GM10248 (cell line): ENCODE measurements at regions not wholly inside any gene's neighbourhood (a gene's known extent, or its start where the extent isn't known, plus 50 kb on each side); places are given as distances from the start of the nearest gene placed in this dataset.

Experiments used
- CTCF ChIA-PET: fragments of 300-600 bp; sonication (Branson Sonifier 250); formaldehyde crosslinking; extraction: SDS; loops from one replicate; lab custom pipeline; 2021; ENCODE audit warnings: antibody characterized with exemption; lab: Yijun Ruan, JAX
- POLR2A ChIA-PET: fragments of 350-650 bp; sonication (Branson Sonifier 250); formaldehyde crosslinking; extraction: SDS; loops from one replicate; lab custom pipeline; 2020; ENCODE audit warnings: antibody characterized with exemption; lab: Yijun Ruan, JAX
- DNase-seq: peaks from one replicate; pipeline ENCODE4 v3.0.0; 2012; ENCODE audit errors: extremely low spot score
- TF ChIP-seq, protein P1 (sequence below): IDR thresholded peaks from 2 replicates; pipeline ENCODE4 v1.5.1; 2012; ENCODE audit warnings: mild to moderate bottlenecking, low read depth; ENCODE audit errors: extremely low read depth, missing control alignments, control extremely low read depth

DNA sequence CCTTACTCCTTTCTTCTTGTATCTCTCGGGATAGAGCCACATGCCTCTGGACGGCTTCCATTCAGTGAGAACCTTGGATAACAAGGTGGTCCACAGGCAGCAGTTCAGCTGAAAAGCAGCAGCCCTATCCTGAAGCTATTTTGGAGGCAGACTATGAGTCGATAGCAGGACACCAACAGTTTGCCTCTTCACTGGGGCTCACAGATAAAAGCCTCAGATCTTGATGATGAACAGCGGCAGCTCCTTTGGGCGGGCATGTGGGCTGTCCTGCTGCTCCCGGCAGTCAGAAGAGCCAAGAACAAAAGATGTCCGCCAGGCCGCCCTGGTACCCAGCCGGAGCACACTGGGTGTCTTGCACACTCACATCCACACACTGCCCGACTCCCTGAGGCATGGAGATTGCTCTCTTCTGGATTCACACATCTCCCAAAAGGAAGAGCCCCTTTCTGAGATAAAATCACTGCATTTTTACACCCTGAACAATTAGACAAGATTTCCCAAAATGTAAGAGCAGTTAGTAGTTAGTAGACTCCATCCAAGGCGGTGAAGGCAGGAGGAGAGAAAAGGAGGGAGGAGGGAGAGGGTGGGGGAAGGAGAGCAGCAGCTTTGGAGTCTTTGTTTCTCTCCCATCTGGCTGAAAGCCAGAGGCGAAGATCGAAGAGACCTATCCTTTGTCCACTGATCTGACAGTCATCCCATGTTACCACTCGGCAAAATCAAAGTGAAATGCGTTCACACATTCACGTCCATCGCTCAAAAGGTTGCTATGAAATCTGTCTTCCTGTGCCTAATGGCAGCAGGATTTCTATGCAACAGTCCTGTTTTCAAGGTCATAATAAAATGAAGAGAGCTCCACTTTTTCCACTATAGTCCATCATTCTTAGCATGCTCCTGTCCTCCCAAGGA lies 90.1 kb upstream of the KLF7 start:
- DNase-seq: no peak
- TF ChIP-seq, protein P1, sequence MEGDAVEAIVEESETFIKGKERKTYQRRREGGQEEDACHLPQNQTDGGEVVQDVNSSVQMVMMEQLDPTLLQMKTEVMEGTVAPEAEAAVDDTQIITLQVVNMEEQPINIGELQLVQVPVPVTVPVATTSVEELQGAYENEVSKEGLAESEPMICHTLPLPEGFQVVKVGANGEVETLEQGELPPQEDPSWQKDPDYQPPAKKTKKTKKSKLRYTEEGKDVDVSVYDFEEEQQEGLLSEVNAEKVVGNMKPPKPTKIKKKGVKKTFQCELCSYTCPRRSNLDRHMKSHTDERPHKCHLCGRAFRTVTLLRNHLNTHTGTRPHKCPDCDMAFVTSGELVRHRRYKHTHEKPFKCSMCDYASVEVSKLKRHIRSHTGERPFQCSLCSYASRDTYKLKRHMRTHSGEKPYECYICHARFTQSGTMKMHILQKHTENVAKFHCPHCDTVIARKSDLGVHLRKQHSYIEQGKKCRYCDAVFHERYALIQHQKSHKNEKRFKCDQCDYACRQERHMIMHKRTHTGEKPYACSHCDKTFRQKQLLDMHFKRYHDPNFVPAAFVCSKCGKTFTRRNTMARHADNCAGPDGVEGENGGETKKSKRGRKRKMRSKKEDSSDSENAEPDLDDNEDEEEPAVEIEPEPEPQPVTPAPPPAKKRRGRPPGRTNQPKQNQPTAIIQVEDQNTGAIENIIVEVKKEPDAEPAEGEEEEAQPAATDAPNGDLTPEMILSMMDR: no peak
- POLR2A ChIA-PET: no interaction called here
- CTCF ChIA-PET: interaction anchor here (0.8 to 1.3 kb wide), 3 partner anchors 8 to 277 kb away, joined by 3 to 4 read pairs (median 4); no protein-coding TSS in a partner anchor

DNA sequence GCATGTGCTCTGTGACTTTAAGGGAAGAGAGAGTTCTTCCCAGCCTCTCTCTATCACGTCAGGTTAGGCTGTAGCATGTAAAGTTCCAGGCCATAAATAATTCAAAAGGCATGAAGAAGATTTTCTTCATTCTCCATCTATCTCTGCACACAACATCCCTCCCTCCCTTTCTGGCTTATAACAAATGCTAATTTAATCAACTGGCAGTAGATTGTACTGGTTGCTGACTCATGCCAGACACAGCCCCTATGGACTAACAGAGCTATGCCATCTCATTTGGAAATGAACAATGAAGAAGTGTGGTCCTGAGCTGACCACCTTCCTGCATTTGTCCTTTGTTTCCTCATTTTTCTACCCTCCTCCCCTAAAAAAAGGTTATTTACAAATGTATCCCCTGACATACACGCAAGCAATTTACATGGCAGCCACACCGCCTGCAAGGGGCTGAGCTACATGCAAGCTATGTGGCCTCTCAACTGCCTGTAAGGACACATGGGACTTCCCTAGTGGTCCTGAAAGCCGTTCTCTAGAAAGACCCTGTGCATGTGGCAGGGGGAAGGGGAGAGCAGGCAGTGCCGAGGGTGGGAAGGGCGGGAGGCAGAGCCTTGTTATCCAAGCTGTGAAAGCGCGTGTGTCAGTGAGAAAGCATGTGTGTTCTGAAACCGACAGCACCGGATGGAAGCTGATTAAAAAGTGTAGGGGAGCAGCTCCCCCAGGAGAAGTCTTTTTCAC lies 90.9 kb upstream of the KLF7 start:
- TF ChIP-seq, protein P1: no peak
- POLR2A ChIA-PET: no interaction called here
- CTCF ChIA-PET: interaction anchor here (0.7 to 1.7 kb wide), 3 partner anchors 15 to 276 kb away, joined by 3 to 5 read pairs (median 4); no protein-coding TSS in a partner anchor
- no peak for DNase-seq

DNA sequence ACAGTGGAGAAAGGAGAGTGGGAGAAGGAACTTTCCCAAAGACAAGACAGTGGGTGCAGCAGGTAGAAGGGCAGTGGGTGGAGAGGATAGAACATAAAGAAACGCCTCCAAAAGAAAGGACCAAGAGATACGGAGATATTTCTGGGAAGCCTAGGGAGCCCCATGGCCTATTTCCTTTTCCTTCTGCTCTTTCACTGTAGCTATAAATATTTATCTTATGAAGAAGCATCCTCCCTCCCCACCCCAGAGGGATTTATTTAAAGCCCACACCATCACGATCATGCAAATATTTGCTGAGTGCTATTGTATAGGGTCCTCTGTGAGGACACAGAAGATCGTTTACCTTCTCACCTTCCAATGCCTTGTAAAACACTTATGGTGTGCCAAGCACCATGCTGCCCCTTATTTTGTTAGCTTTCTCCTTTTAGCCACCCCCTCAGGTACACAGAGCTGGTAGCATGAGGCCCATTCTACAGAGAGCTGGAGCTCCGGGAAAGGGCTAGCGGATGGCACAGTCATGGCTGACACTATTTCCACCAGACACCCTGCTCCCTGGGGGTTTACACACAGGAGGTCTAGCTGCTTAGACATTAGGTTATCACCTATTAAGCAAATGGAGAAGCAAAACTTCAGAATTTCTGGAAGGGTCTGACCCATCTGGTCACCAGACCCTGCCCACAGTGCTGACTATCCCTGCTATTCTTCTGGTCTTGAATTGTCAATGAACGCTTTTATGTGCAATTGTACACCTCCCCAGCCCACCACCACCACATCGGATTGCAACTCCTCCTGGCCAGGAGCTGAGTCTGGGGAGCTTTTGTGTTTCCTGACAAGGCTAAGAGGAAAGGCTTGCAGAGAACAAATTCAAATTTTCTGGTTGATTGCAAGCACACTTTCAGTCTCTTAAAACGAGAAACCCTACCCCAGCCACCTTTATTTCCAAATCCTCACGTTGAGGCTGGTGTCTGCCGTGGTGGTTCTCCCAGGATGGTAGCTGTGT lies 91.8 kb upstream of the KLF7 start:
- ChIA-PET POLR2A (no interaction called here), CTCF (interaction anchor here (0.7 to 1.9 kb wide), 9 partner anchors 9 to 276 kb away, joined by 3 to 8 read pairs (median 5); no protein-coding TSS in a partner anchor)
- DNase-seq: no peak
- TF ChIP-seq, protein P1: no peak

DNA sequence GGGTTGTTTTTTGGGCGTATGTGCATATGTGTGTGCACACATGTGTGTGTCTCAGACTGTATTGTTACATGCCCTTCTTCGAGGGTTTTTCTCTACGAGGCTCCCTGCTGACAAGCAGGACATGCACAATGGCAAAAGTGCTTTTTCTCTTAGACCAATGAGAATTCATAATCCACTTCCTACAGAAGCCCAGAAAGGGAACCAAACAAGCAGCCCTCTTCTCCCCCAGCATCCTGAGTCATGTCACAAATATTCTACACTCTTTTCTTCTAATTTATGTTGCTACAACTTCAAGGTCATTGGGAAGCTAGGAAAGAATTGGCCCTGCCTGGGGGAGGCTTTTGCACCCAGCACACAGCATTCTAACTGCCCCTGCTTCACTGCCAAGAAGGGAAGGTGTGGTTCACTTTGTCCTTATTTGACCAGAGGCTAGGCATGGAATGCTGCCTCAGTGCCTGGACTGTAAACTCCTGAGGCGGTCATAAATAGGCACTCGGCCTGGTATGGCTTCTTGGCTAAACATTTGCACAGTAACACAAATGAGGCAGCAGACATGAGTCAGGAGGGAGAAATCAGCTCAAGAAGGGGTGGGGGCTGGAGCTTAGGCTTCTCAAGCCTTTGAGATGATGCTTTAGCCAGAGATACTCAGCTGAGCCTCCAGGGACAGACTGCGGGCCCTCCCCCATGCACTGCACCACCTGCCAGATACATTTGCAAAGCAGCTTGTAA lies 92.7 kb upstream of the KLF7 start:
- ChIA-PET CTCF (interaction anchor here (0.9 to 1.9 kb wide), 8 partner anchors 8 to 38 kb away, joined by 3 to 8 read pairs (median 5); no protein-coding TSS in a partner anchor), POLR2A (no interaction called here)
- TF ChIP-seq, protein P1: no peak
- DNase-seq: no peak

DNA sequence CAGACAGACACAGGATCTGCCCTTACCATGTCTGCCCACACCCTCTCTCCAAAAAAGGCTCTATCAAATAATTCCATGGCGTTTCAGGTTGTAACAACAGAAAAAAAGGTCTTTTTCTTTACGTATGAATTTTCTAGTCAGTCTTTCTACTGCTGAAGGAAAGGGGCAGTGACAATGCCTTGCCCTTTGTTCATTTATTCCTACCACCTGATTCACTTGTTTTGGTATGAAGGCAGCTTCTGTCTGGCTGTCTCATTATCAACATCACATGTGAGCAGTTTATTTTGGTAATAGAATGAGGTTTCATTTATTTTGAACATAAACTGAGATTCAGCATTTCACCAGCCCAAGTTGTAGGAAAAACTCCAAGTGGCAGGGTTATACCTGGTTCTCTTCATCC lies 94.3 kb upstream of the KLF7 start:
- CTCF ChIA-PET: interaction anchor here (1.1 kb wide), 1 partner anchor 33 kb away, joined by 3 read pairs; no protein-coding TSS in a partner anchor
- no peak for DNase-seq
- POLR2A ChIA-PET: no interaction called here
- TF ChIP-seq, protein P1: no peak
